ENCODE measurements at regions not wholly inside any gene's neighbourhood (a gene's known extent, or its start where the extent isn't known, plus 50 kb on each side); places are given as distances from the start of the nearest gene placed in this dataset.

DNA sequence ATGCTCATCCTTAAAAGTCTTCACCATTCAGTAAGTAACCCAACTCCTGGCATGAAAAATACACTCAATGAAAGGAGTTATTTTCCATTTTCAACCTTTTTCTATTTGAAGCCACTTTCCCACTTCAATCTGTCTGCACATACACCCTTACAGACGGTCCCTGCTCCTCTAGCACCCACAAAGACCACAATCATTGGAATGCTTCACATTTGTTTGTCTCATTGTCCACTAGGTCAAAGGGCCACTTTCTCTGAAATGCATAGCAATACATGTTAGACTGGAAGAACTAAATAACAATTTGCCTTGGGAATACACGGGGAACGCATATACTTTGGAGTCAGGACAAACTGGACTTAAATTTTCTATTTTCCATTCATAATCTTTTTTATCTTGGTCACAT, 487.1 kb upstream of the C1orf87 start:
- intact Hi-C loops (cut with micrococcal nuclease), result no loop called here
- no peak for DNase-seq
- Histone ChIP-seq H3K9me3 (ENCODE audit: control insufficient read depth, insufficient read depth, low read length) (no peaks in the 10 kb centered on the region), H3K4me1 (ENCODE audit: control insufficient read depth, insufficient read depth, low read length) (no peaks in the 10 kb centered on the region), H3K27ac (ENCODE audit: low read length) (no peak overlapping the region), H3K36me3 (ENCODE audit: control insufficient read depth, insufficient read depth, low read length) (no peaks in the 10 kb centered on the region), H3K27me3 (ENCODE audit: control insufficient read depth, insufficient read depth, low read length) (no peaks in the 10 kb centered on the region), H3K4me3 (ENCODE audit: low read length) (no peak overlapping the region)
- TF ChIP-seq CTCF (IDR thresholded peaks at IDR 0.05), result no peak
- H3K9me3 Mint-ChIP-seq, result peaks cover 4 to 7% of the 10 kb centered on the region in 2 donors
- H3K27me3 Mint-ChIP-seq (ENCODE audit: low read depth in 2 of 2), result no peaks in the 10 kb centered on the region
- H3K36me3 Mint-ChIP-seq, result no peaks in the 10 kb centered on the region
- no peak overlapping the region for H3K27ac Mint-ChIP-seq
- H3K4me1 Mint-ChIP-seq, result no peaks in the 10 kb centered on the region
- ATAC-seq, result no peak
- H3K4me3 Mint-ChIP-seq, result no peak overlapping the region
- 84% methylated on average over 3 of the region's 3 CpGs for WGBS (ENCODE audit: insufficient coverage)

DNA sequence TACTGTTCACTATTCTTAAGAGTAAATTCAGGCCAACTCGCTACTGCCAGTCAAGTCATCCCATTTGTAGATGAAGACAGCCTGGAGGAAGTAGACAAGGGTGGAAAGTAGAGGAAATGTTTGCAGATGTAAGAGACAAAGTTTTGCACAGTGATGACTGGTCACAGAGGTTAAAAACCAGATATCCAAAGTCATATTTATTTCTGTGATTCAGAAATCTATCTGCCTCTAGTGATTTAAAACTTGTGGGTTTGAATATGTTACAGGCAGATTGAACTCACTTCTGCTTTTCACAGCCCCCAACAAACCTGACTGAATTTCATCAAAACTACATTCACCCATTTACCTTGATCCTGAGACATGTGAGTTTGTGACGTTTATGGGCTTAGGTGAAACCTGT, 484.7 kb upstream of the C1orf87 start:
- intact Hi-C loops (cut with micrococcal nuclease), result no loop called here
- Histone ChIP-seq H3K27ac (ENCODE audit: low read length) (no peak overlapping the region), H3K36me3 (ENCODE audit: control insufficient read depth, insufficient read depth, low read length) (no peaks in the 10 kb centered on the region), H3K4me3 (ENCODE audit: low read length) (no peak overlapping the region), H3K27me3 (ENCODE audit: control insufficient read depth, insufficient read depth, low read length) (no peaks in the 10 kb centered on the region), H3K4me1 (ENCODE audit: control insufficient read depth, insufficient read depth, low read length) (no peaks in the 10 kb centered on the region), H3K9me3 (ENCODE audit: control insufficient read depth, insufficient read depth, low read length) (no peaks in the 10 kb centered on the region)
- Mint-ChIP-seq H3K4me3 (no peak overlapping the region), H3K27ac (no peak overlapping the region), H3K27me3 (ENCODE audit: low read depth in 2 of 2) (no peaks in the 10 kb centered on the region), H3K9me3 (peaks cover 4 to 5% of the 10 kb centered on the region in 2 donors), H3K36me3 (no peaks in the 10 kb centered on the region), H3K4me1 (no peaks in the 10 kb centered on the region)
- WGBS (ENCODE audit: insufficient coverage), result 25% methylated on average over 1 of the region's 2 CpGs
- no peak for TF ChIP-seq CTCF (IDR thresholded peaks at IDR 0.05)
- ATAC-seq (no peak), DNase-seq (no peak)

DNA sequence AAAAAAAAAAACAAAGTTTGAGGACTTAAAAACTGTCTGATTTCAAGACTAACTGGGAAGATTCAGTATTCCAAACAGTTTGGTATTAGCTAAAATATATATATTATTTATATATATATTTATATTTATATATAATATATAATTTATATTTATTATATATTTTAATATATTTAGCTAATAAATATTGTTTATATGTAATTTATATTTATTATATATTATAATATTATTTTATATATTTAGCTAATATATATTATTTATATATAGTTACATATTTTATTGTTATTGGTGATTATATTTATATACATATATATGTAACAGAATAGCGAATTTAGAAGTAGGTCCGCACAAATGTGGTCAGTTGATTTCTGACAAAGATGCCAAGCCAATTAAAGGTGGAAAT, 480.2 kb upstream of the C1orf87 start:
- no peak overlapping the region for H3K4me3 Mint-ChIP-seq
- no peaks in the 10 kb centered on the region for H3K4me1 ChIP-seq (ENCODE audit: control insufficient read depth, insufficient read depth, low read length)
- DNase-seq (no peak), ATAC-seq (no peak)
- H3K4me3 ChIP-seq (ENCODE audit: low read length), result no peak overlapping the region
- peaks cover 3 to 7% of the 10 kb centered on the region in 2 donors for H3K9me3 Mint-ChIP-seq
- 83% methylated on average over 1 of the region's 2 CpGs for WGBS (ENCODE audit: insufficient coverage)
- no peaks in the 10 kb centered on the region for H3K9me3 ChIP-seq (ENCODE audit: control insufficient read depth, insufficient read depth, low read length)
- H3K36me3 ChIP-seq (ENCODE audit: control insufficient read depth, insufficient read depth, low read length), result no peaks in the 10 kb centered on the region
- no peak overlapping the region for H3K27ac ChIP-seq (ENCODE audit: low read length)
- intact Hi-C loops (cut with micrococcal nuclease), result no loop called here
- H3K4me1 Mint-ChIP-seq, result no peaks in the 10 kb centered on the region
- no peaks in the 10 kb centered on the region for H3K27me3 Mint-ChIP-seq (ENCODE audit: low read depth in 2 of 2)
- no peaks in the 10 kb centered on the region for H3K36me3 Mint-ChIP-seq
- no peaks in the 10 kb centered on the region for H3K27me3 ChIP-seq (ENCODE audit: control insufficient read depth, insufficient read depth, low read length)
- no peak for TF ChIP-seq CTCF (IDR thresholded peaks at IDR 0.05)
- H3K27ac Mint-ChIP-seq, result no peak overlapping the region

GRCh38 chr1:60547821-60548220, 474.3 kb upstream of the C1orf87 start:
- H3K4me1 ChIP-seq (ENCODE audit: control insufficient read depth, insufficient read depth, low read length), result no peaks in the 10 kb centered on the region
- intact Hi-C loops (cut with micrococcal nuclease), result no loop called here
- no peak overlapping the region for H3K4me3 ChIP-seq (ENCODE audit: low read length)
- Mint-ChIP-seq H3K4me3 (no peak overlapping the region), H3K27me3 (ENCODE audit: low read depth in 2 of 2) (no peaks in the 10 kb centered on the region), H3K27ac (no peak overlapping the region), H3K36me3 (no peaks in the 10 kb centered on the region), H3K9me3 (peaks cover 3 to 7% of the 10 kb centered on the region in 2 donors), H3K4me1 (no peaks in the 10 kb centered on the region)
- H3K27ac ChIP-seq (ENCODE audit: low read length), result no peak overlapping the region
- WGBS (ENCODE audit: insufficient coverage), result 83% methylated on average over 4 of the region's 4 CpGs
- no peak for ATAC-seq
- TF ChIP-seq CTCF (IDR thresholded peaks at IDR 0.05), result no peak
- no peaks in the 10 kb centered on the region for H3K27me3 ChIP-seq (ENCODE audit: control insufficient read depth, insufficient read depth, low read length)
- DNase-seq, result no peak
- H3K36me3 ChIP-seq (ENCODE audit: control insufficient read depth, insufficient read depth, low read length), result no peaks in the 10 kb centered on the region
- no peaks in the 10 kb centered on the region for H3K9me3 ChIP-seq (ENCODE audit: control insufficient read depth, insufficient read depth, low read length)
